ENCODE measurements at regions not wholly inside any gene's neighbourhood (a gene's known extent, or its start where the extent isn't known, plus 50 kb on each side); places are given as distances from the start of the nearest gene placed in this dataset.

- H3K4me3 Mint-ChIP-seq: no peak overlapping the region
- H3K9me3 Mint-ChIP-seq: peaks cover 4% of the 10 kb centered on the region; the same call in 1 of the 2 replicates
- DNase-seq: no peak
- no peak for TF ChIP-seq CTCF (IDR thresholded peaks at IDR 0.05)
- no peaks in the 10 kb centered on the region for H3K27me3 Mint-ChIP-seq (ENCODE audit: insufficient read depth)
- H3K36me3 Mint-ChIP-seq (ENCODE audit: low read depth): no peaks in the 10 kb centered on the region
- H3K27ac Mint-ChIP-seq: no peak overlapping the region
- no peaks in the 10 kb centered on the region for H3K4me1 Mint-ChIP-seq (ENCODE audit: low read depth)
Measured at GRCh38 chr15:93894438-93895036, 336.8 kb upstream of the MCTP2 start.

- H3K36me3 Mint-ChIP-seq (ENCODE audit: low read depth): no peaks in the 10 kb centered on the region
Measured at GRCh38 chr15:93887151-93887550, 344.2 kb upstream of the MCTP2 start.

GRCh38 chr15:93882779-93883178 lies 348.6 kb upstream of the MCTP2 start:
- Mint-ChIP-seq H3K27ac (no peak overlapping the region), H3K27me3 (ENCODE audit: insufficient read depth) (no peaks in the 10 kb centered on the region; the same call in none of the 2 replicates), H3K36me3 (ENCODE audit: low read depth) (no peaks in the 10 kb centered on the region), H3K4me1 (ENCODE audit: low read depth) (no peaks in the 10 kb centered on the region), H3K4me3 (no peak overlapping the region), H3K9me3 (no peaks in the 10 kb centered on the region; the same call in 1 of the 2 replicates)
- no peak for TF ChIP-seq CTCF (IDR thresholded peaks at IDR 0.05)
- DNase-seq: no peak

More at GRCh38 chr15:93887151-93887550, 344.2 kb upstream of the MCTP2 start:
- no peaks in the 10 kb centered on the region; the same call in 1 of the 2 replicates for H3K9me3 Mint-ChIP-seq
- no peak overlapping the region for H3K4me3 Mint-ChIP-seq
- no peaks in the 10 kb centered on the region for H3K27me3 Mint-ChIP-seq (ENCODE audit: insufficient read depth)
- no peak for DNase-seq
- H3K4me1 Mint-ChIP-seq (ENCODE audit: low read depth): no peaks in the 10 kb centered on the region
- no peak for TF ChIP-seq CTCF (IDR thresholded peaks at IDR 0.05)
- H3K27ac Mint-ChIP-seq: no peak overlapping the region

- no peak for TF ChIP-seq CTCF (IDR thresholded peaks at IDR 0.05)
- no peak for DNase-seq
- no peaks in the 10 kb centered on the region; the same call in none of the 2 replicates for H3K27me3 Mint-ChIP-seq (ENCODE audit: insufficient read depth)
- H3K4me1 Mint-ChIP-seq (ENCODE audit: low read depth): no peaks in the 10 kb centered on the region
- H3K4me3 Mint-ChIP-seq: no peak overlapping the region
- H3K9me3 Mint-ChIP-seq: no peaks in the 10 kb centered on the region; the same call in 1 of the 2 replicates
- H3K36me3 Mint-ChIP-seq (ENCODE audit: low read depth): no peaks in the 10 kb centered on the region
- H3K27ac Mint-ChIP-seq: no peak overlapping the region
Measured at GRCh38 chr15:93882141-93882540, 349.2 kb upstream of the MCTP2 start.

GRCh38 chr15:93881310-93881709 lies 350.1 kb upstream of the MCTP2 start:
- no peak for TF ChIP-seq CTCF (IDR thresholded peaks at IDR 0.05)
- no peaks in the 10 kb centered on the region; the same call in none of the 2 replicates for H3K27me3 Mint-ChIP-seq (ENCODE audit: insufficient read depth)
- DNase-seq: no peak
- H3K36me3 Mint-ChIP-seq (ENCODE audit: low read depth): no peaks in the 10 kb centered on the region
- H3K9me3 Mint-ChIP-seq: no peaks in the 10 kb centered on the region; the same call in none of the 2 replicates
- H3K4me1 Mint-ChIP-seq (ENCODE audit: low read depth): no peaks in the 10 kb centered on the region
- H3K4me3 Mint-ChIP-seq: no peak overlapping the region
- H3K27ac Mint-ChIP-seq: no peak overlapping the region
